HG03175 (cell line): ENCODE measurements at regions not wholly inside any gene's neighbourhood (a gene's known extent, or its start where the extent isn't known, plus 50 kb on each side); places are given as distances from the start of the nearest gene placed in this dataset.
"Not testable (repeated sequence)": the region's sequence is repeated elsewhere in the genome, so short reads cannot be mapped to it uniquely, and the experiment has no call there.

Source experiments
- ATAC-seq: cut with Tn5 transposase; IDR thresholded peaks from one replicate; pipeline ENCODE4 v1.9.1; 2021; ENCODE audit warnings: mild to moderate bottlenecking, moderate library complexity; ENCODE audit not compliant: unreplicated experiment

- ATAC-seq = no peak
Measured at GRCh38 chr2:16184945-16185660, 244.8 kb downstream of the MYCN start.

- no peak for ATAC-seq
Measured at GRCh38 chr2:16184341-16184890, 244.1 kb downstream of the MYCN start.

GRCh38 chr2:16183345-16183744, 243.0 kb downstream of the MYCN start:
- ATAC-seq = no peak

DNA sequence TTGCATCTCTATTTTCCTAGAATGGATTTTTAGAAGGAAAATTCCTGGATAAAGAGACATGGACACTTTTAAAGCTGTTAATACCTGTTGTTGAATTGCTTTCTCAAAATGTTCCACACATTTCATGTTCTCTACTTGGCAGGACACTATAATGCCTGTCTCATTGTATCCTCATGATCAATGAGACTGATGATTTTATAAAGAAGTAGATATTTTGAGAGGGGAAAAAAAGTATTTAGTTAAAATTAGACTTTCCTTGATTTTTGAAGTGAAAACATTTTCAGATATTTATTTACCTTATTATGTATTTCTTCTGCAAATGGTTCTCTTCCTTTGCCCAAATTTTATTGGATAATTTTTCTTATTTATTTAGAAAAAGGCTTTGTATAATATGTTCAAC, 242.5 kb downstream of the MYCN start:
- no peak for ATAC-seq

DNA sequence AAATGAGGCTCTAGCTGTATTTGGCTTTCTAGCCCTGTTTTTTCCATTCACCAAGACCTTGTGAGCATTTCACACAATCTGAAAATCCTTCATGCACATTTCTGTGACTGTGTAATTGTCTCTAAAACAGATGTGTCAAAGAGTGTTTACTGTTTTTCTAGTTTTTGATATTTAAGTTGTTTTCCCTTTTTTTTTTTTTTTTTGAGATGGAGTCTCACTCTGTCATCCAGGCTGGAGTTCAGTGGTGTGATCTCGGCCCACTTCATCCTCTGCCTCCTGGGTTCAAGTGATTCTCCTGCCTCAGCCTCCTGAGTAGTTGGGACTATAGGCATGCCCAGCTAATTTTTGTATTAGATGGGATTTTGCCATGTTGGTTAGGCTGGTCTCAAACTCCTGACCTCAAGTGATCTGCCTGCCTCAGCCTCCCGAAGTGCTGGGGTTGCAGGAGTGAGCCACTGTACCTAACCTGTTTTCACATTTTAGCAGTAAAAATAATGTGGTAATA, 242.0 kb downstream of the MYCN start:
- ATAC-seq = not testable (repeated sequence)

DNA sequence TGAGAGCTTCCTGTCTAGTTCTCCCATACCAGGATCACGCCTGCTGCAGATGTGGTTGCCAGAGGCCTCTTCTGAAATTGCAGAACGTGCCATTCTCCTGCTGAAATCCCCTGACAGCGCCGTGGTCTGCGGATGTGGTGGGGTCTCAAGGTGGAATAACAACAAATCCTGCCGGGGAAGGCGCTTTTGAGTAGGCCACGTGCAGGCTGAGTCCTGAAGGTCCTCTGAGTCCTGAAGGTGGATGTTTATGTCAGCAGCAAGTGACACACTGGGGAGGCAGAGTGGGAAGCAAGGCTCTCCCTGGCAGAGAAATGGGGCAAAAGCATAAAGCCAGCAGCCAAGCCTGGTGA, 241.4 kb downstream of the MYCN start:
- no peak for ATAC-seq

GRCh38 chr2:16181062-16181740, 240.9 kb downstream of the MYCN start:
- ATAC-seq = no peak

- ATAC-seq = no peak
Measured at GRCh38 chr2:16180631-16181030, 240.3 kb downstream of the MYCN start.

GRCh38 chr2:16179701-16180416, 239.5 kb downstream of the MYCN start:
- no peak for ATAC-seq

GRCh38 chr2:16178551-16179130, 238.3 kb downstream of the MYCN start:
- ATAC-seq = no peak

DNA sequence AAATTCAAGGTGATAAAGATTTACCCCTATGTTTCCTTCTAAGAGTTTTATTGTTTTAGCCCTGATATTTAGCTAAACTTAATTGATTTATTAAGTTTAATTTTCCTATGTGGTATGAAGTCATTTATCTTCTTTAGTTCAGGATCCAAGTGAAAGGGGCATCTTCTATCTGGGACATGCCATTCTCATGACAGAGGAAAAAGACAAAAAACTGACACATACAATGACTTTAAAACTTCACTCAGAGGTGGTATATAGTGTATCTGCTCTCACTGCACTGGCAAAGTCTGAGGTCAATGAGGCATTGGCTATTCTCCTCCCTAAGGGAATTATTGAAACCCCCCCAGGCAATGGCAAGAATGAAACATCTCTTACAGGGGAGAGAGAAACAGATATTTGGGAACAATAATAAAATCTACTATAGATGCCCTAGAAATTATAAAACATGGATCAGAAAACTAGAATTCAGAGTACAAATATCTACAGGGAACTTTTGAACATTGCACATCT, 237.4 kb downstream of the MYCN start:
- ATAC-seq = no peak

GRCh38 chr2:16176971-16177480, 236.7 kb downstream of the MYCN start:
- no peak for ATAC-seq

DNA sequence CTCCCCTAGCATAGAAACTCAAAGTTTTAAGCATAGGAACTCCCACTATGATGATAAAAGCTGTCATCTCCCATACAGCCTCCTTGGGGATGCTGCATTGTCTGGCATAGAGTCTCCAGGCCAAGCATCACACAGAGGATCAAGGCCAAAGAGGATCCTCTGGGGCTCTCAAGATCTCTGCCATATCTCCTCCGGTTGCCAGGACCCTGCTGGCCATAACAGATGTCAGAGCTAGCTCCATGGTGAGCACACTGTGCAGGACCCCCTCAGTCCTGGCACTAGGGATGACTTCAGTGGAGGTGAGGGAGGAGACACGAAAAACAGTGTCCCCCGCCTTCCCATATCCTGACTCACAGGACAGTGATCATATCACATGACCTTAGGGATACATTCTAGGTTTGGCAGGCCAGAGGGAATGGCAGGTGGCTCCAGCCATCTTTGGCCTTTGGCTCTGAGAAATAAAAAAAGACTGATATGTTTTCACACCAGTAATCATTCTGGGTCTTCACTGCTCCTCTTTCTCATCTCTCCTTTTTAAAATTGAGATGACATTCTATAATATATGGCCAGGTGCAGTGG, 235.0 kb downstream of the MYCN start:
- ATAC-seq = no peak

DNA sequence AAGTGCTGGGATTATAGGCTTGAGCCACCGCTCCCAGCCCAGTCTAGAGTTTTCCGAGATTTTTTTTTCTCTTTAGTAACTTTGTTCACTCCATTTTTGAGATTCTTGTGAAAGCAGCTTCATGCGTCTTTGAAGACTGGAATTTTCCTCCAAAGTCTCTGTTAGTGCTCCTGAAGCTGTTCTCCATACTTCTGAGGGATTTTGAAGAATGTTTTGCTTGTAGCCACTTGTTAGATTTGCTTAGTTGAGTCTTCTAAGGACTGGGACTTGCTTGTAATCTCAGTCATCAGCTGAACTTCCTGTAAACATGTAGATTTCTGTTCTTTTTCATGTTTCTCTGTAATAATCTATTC, 234.3 kb downstream of the MYCN start:
- ATAC-seq = no peak

- ATAC-seq = no peak
Measured at GRCh38 chr2:16173893-16174692, 233.7 kb downstream of the MYCN start.

- no peak for ATAC-seq
Measured at GRCh38 chr2:16172324-16173175, 232.2 kb downstream of the MYCN start.

DNA sequence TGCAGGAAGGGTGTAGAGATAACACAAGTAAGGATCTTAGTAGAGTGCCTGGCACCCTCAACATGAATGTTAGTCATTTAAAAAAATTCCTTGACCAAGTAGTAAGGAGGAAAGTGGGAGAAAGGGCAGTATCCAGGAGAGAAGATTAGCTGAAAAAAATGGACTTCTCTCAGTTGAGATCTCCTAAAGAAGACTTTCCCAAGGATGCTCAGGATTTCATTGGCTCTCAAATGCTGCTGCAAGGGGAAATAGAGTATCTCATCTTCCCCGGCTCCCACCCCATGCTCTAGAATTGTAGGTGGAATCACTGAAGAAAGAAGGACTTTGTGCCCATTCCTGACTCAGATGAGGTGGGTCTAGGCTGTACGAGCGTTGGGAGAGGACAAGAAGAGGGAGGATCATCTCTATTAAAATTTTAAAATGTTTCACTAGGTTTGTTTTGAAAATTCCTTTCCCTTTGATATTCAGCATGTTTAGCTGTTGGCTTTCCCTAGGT, 231.1 kb downstream of the MYCN start:
- ATAC-seq = no peak

GRCh38 chr2:16170675-16171424, 230.5 kb downstream of the MYCN start:
- ATAC-seq = no peak
